ENCODE measurements at regions not wholly inside any gene's neighbourhood (a gene's known extent, or its start where the extent isn't known, plus 50 kb on each side); places are given as distances from the start of the nearest gene placed in this dataset.

DNA sequence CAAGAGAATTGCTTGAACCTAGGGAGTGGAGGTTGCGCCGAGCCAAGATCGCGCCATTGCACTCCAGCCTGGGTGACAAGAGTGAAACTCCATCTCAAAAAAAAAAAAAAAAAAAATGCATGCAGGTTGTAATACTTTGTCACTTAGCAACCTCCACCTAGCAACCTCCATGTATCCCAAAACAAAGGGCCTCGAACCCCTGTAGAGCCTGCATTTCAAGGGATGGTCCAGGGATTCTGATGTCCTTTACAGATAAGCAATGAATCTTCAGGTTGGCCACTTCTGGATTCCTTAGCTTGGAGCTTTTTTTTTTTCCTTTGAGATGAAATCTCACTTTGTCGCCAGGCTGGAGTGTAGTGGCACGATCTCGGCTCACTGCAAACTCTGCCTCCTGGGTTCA is 1211.0 kb downstream of the TYW1 start:
- 78% methylated on average over 8 of the region's 8 CpGs for WGBS (ENCODE audit: insufficient coverage, low coverage, low lambda C conversion rate, missing lambda C conversion rate)
- no peaks in the 10 kb centered on the region for H3K9me3 ChIP-seq
- intact Hi-C loops (cut with DNase I): no loop called here
- no peak overlapping the region for H3K4me3 ChIP-seq
- H3K27me3 ChIP-seq: no peaks in the 10 kb centered on the region
- no peaks in the 10 kb centered on the region for H3K4me1 ChIP-seq
- DNase-seq (no peak), ATAC-seq (no peak)
- TF ChIP-seq POLR2A (IDR thresholded peaks at IDR 0.05): no peak
- no peaks in the 10 kb centered on the region for H3K36me3 ChIP-seq
- H3K27ac ChIP-seq: no peak overlapping the region

DNA sequence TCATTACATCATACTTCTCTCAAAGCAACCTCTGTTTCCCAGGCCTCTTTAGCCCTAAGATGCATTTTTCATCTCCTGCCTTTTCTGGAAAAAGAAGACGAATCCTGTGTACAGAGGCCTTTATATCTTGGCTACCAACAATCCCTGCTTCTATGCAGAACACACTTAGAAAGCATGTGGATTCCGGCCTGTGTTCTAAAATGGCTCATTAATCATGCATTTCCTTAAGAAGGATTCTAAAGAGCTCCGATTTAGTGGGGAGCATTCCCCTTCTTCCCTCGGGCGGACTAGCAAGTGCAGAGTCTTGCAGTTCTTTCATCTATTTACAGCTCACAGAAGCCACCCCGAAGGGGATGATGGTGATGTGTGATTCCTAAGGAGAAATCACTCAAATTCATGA is 1212.9 kb downstream of the TYW1 start:
- Histone ChIP-seq H3K9me3 (no peaks in the 10 kb centered on the region), H3K4me3 (no peak overlapping the region), H3K36me3 (no peaks in the 10 kb centered on the region), H3K27ac (no peak overlapping the region), H3K4me1 (no peaks in the 10 kb centered on the region), H3K27me3 (no peaks in the 10 kb centered on the region)
- intact Hi-C loops (cut with DNase I): no loop called here
- DNase-seq (no peak), ATAC-seq (no peak)
- WGBS (ENCODE audit: insufficient coverage, low coverage, low lambda C conversion rate, missing lambda C conversion rate): 51% methylated on average over 6 of the region's 6 CpGs
- TF ChIP-seq POLR2A (IDR thresholded peaks at IDR 0.05): no peak
- TF ChIP-seq, protein P1, sequence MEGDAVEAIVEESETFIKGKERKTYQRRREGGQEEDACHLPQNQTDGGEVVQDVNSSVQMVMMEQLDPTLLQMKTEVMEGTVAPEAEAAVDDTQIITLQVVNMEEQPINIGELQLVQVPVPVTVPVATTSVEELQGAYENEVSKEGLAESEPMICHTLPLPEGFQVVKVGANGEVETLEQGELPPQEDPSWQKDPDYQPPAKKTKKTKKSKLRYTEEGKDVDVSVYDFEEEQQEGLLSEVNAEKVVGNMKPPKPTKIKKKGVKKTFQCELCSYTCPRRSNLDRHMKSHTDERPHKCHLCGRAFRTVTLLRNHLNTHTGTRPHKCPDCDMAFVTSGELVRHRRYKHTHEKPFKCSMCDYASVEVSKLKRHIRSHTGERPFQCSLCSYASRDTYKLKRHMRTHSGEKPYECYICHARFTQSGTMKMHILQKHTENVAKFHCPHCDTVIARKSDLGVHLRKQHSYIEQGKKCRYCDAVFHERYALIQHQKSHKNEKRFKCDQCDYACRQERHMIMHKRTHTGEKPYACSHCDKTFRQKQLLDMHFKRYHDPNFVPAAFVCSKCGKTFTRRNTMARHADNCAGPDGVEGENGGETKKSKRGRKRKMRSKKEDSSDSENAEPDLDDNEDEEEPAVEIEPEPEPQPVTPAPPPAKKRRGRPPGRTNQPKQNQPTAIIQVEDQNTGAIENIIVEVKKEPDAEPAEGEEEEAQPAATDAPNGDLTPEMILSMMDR (IDR thresholded peaks at IDR 0.05): no peak

DNA sequence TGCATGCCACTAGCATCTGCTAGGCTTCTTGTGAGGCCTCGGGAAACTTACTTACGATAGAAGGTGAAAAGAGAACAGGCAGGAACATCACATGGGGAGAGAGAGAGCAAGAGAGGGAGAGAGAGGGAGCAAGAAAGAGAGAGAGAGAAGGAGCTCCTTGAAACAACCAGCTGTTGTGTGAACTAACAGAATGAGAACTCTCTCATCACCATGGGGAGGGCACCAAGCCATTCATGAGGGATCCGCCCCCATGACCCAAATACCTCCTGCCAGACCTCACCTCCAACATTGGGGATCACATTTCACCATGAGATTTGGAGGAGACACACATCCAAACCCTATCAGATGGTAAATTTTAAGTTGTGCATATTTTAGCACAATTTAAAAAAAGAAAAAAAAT is 1217.2 kb downstream of the TYW1 start:
- H3K4me1 ChIP-seq: no peaks in the 10 kb centered on the region
- no peaks in the 10 kb centered on the region for H3K27me3 ChIP-seq
- ATAC-seq: no peak
- H3K4me3 ChIP-seq: no peak overlapping the region
- no peaks in the 10 kb centered on the region for H3K9me3 ChIP-seq
- no peak overlapping the region for H3K27ac ChIP-seq
- intact Hi-C loops (cut with DNase I): no loop called here
- DNase-seq: no peak
- TF ChIP-seq, protein P1 (IDR thresholded peaks at IDR 0.05): no peak
- TF ChIP-seq POLR2A (IDR thresholded peaks at IDR 0.05): no peak
- 64% methylated on average over 3 of the region's 3 CpGs for WGBS (ENCODE audit: insufficient coverage, low coverage, low lambda C conversion rate, missing lambda C conversion rate)
- no peaks in the 10 kb centered on the region for H3K36me3 ChIP-seq

GRCh38 chr7:68216051-68216450 is 1219.4 kb downstream of the TYW1 start:
- no peaks in the 10 kb centered on the region for H3K36me3 ChIP-seq
- no peak for DNase-seq
- 53% methylated on average over 5 of the region's 5 CpGs for WGBS (ENCODE audit: insufficient coverage, low coverage, low lambda C conversion rate, missing lambda C conversion rate)
- H3K27me3 ChIP-seq: no peaks in the 10 kb centered on the region
- intact Hi-C loops (cut with DNase I): no loop called here
- H3K4me1 ChIP-seq: no peaks in the 10 kb centered on the region
- no peak for ATAC-seq
- no peak overlapping the region for H3K4me3 ChIP-seq
- no peak overlapping the region for H3K27ac ChIP-seq
- no peaks in the 10 kb centered on the region for H3K9me3 ChIP-seq
- no peak for TF ChIP-seq POLR2A (IDR thresholded peaks at IDR 0.05)
- TF ChIP-seq, protein P1 (IDR thresholded peaks at IDR 0.05): no peak

DNA sequence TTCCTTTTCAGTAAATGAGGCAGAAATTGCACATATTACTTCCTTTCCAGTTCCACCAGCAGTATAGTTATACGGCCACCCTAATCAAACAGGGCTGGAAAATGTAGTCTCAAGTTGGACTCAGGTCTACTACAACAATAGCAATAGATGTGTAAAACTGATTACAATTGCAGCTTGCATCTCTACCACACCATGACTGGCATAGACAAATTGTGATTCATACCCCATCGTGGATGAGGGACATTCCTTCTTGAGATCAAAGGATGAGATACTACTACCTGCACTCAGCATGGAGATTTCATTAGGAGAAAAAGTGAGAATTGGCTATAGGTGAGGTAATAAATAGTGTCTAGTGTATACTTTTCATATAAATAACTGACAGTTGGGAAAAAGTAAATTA is 1220.8 kb downstream of the TYW1 start:
- 41% methylated on average over 2 of the region's 2 CpGs for WGBS (ENCODE audit: insufficient coverage, low coverage, low lambda C conversion rate, missing lambda C conversion rate)
- no peaks in the 10 kb centered on the region for H3K36me3 ChIP-seq
- TF ChIP-seq, protein P1 (IDR thresholded peaks at IDR 0.05): no peak
- no peak for TF ChIP-seq POLR2A (IDR thresholded peaks at IDR 0.05)
- intact Hi-C loops (cut with DNase I): no loop called here
- ATAC-seq (no peak), DNase-seq (no peak)
- H3K4me1 ChIP-seq: no peaks in the 10 kb centered on the region
- H3K4me3 ChIP-seq: no peak overlapping the region
- H3K27ac ChIP-seq: no peak overlapping the region
- H3K27me3 ChIP-seq: no peaks in the 10 kb centered on the region
- H3K9me3 ChIP-seq: no peaks in the 10 kb centered on the region
